DND-41 (cell line): ENCODE measurements at regions not wholly inside any gene's neighbourhood (a gene's known extent, or its start where the extent isn't known, plus 50 kb on each side); places are given as distances from the start of the nearest gene placed in this dataset.

Experiments used
- ATAC-seq: fragments of 200-7000 bp; cut with Tn5 transposase; 3 replicates; pipeline ENCODE4 v1.9.1; 2021; ENCODE audit warnings: low read depth; ENCODE audit not compliant: insufficient read depth
- DNase-seq: peaks from one replicate; pipeline ENCODE4 v3.0.0-alpha.2; 2020
- H2AFZ ChIP-seq: 2 replicates; pipeline ENCODE4 v1.6.0; 2012; ENCODE audit warnings: low read depth, low read length
- H3K27ac ChIP-seq: 2 replicates; pipeline ENCODE4 v1.5.1; 2012; ENCODE audit warnings: low read length, inconsistent platforms
- H3K27me3 ChIP-seq: fragments of 200-600 bp; sonication (generic); 2 replicates; pipeline ENCODE4 v1.6.0; 2012; ENCODE audit warnings: low read length, mild to moderate bottlenecking, inconsistent platforms; ENCODE audit not compliant: insufficient read depth, poor library complexity
- H3K36me3 ChIP-seq: 2 replicates; pipeline ENCODE4 v1.5.1; 2012; ENCODE audit warnings: low read length, inconsistent platforms; ENCODE audit not compliant: insufficient read depth
- H3K4me1 ChIP-seq: 2 replicates; pipeline ENCODE4 v1.5.1; 2012; ENCODE audit warnings: mild to moderate bottlenecking, low read length; ENCODE audit not compliant: insufficient read depth
- H3K4me2 ChIP-seq: 2 replicates; pipeline ENCODE4 v1.6.0; 2012; ENCODE audit warnings: mild to moderate bottlenecking, moderate library complexity, low read length, inconsistent platforms; ENCODE audit not compliant: insufficient read depth
- H3K4me3 ChIP-seq, 2 experiments: fragments of 200-600 bp in 1 of 2; shearing (Covaris generic) in 1 of 2; 2 replicates each; pipeline ENCODE4 v1.5.1; 2012 to 2016; ENCODE audit warnings: inconsistent platforms in 2 of 2, low read length in 2 of 2, mild to moderate bottlenecking in 2 of 2, low read depth in 1 of 2, moderate library complexity in 1 of 2
- H3K79me2 ChIP-seq: 2 replicates; pipeline ENCODE4 v1.6.0; 2012; ENCODE audit warnings: low read length, inconsistent platforms; ENCODE audit not compliant: insufficient read depth
- H3K9ac ChIP-seq: 2 replicates; pipeline ENCODE4 v1.6.0; 2012; ENCODE audit warnings: low read depth, mild to moderate bottlenecking, inconsistent platforms, low read length, moderate library complexity
- H3K9me3 ChIP-seq: 2 replicates; pipeline ENCODE4 v1.5.1; 2012; ENCODE audit warnings: low read length, moderate library complexity, mild to moderate bottlenecking, inconsistent platforms; ENCODE audit not compliant: insufficient read depth, severe bottlenecking
- H4K20me1 ChIP-seq: 2 replicates; pipeline ENCODE4 v1.6.0; 2012; ENCODE audit warnings: low read length; ENCODE audit not compliant: insufficient read depth
- EZH2 ChIP-seq: IDR thresholded peaks from 3 replicates; pipeline ENCODE4 v1.6.1; 2012; ENCODE audit warnings: borderline replicate concordance, low read depth, mild to moderate bottlenecking, moderate library complexity, low read length, inconsistent platforms; ENCODE audit not compliant: severe bottlenecking
- TF ChIP-seq, protein P1 (sequence below): IDR thresholded peaks from 2 replicates; pipeline ENCODE4 v1.5.1; 2012; ENCODE audit warnings: borderline replicate concordance, low read length, moderate library complexity, mild to moderate bottlenecking; ENCODE audit not compliant: poor library complexity, severe bottlenecking; ENCODE audit errors: extremely low read depth

GRCh38 chrX:39551762-39552161, 546.0 kb downstream of the BCOR start:
- ATAC-seq (no peak), DNase-seq (no peak)
- no peak overlapping the region for H3K4me2 ChIP-seq
- no peak overlapping the region for H2AFZ ChIP-seq
- no peak overlapping the region for H3K4me3 ChIP-seq
- no peaks in the 10 kb centered on the region for H3K36me3 ChIP-seq
- no peaks in the 10 kb centered on the region for H3K79me2 ChIP-seq
- no peak overlapping the region for H3K9ac ChIP-seq
- H3K4me1 ChIP-seq, result no peaks in the 10 kb centered on the region
- no peaks in the 10 kb centered on the region for H4K20me1 ChIP-seq
- no peak for TF ChIP-seq EZH2
- TF ChIP-seq, protein P1, sequence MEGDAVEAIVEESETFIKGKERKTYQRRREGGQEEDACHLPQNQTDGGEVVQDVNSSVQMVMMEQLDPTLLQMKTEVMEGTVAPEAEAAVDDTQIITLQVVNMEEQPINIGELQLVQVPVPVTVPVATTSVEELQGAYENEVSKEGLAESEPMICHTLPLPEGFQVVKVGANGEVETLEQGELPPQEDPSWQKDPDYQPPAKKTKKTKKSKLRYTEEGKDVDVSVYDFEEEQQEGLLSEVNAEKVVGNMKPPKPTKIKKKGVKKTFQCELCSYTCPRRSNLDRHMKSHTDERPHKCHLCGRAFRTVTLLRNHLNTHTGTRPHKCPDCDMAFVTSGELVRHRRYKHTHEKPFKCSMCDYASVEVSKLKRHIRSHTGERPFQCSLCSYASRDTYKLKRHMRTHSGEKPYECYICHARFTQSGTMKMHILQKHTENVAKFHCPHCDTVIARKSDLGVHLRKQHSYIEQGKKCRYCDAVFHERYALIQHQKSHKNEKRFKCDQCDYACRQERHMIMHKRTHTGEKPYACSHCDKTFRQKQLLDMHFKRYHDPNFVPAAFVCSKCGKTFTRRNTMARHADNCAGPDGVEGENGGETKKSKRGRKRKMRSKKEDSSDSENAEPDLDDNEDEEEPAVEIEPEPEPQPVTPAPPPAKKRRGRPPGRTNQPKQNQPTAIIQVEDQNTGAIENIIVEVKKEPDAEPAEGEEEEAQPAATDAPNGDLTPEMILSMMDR, result no peak
- H3K27me3 ChIP-seq, result no peaks in the 10 kb centered on the region
- H3K27ac ChIP-seq, result no peak overlapping the region
- H3K9me3 ChIP-seq, result no peaks in the 10 kb centered on the region

DNA sequence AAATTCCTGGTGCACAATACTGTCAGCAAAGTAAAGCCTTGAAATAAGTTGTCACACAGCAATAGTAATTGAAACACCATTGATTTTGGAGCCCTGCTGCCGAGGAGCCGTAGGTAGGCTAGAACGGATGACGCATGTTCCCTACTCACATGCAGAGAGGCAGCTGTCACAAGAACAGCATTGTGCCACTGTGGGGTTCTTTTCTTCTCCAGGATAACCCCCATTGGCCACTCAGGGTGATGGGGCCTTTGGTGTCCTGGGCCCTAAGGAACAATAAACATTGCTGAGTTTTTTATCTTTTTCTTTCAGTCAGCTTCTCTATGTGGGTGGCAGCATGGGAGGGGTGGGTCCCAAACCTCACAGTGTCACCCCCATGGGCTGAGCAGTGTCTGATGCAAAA, 542.3 kb downstream of the BCOR start:
- H3K36me3 ChIP-seq, result no peaks in the 10 kb centered on the region
- H2AFZ ChIP-seq, result no peak overlapping the region
- TF ChIP-seq, protein P1, result no peak
- TF ChIP-seq EZH2, result no peak
- H3K27me3 ChIP-seq, result no peaks in the 10 kb centered on the region
- no peak overlapping the region for H3K9ac ChIP-seq
- no peak overlapping the region for H3K4me3 ChIP-seq
- H3K4me2 ChIP-seq, result no peak overlapping the region
- no peaks in the 10 kb centered on the region for H3K4me1 ChIP-seq
- H3K79me2 ChIP-seq, result no peaks in the 10 kb centered on the region
- H3K27ac ChIP-seq, result no peak overlapping the region
- ATAC-seq (no peak), DNase-seq (no peak)
- no peaks in the 10 kb centered on the region for H4K20me1 ChIP-seq
- no peaks in the 10 kb centered on the region for H3K9me3 ChIP-seq

DNA sequence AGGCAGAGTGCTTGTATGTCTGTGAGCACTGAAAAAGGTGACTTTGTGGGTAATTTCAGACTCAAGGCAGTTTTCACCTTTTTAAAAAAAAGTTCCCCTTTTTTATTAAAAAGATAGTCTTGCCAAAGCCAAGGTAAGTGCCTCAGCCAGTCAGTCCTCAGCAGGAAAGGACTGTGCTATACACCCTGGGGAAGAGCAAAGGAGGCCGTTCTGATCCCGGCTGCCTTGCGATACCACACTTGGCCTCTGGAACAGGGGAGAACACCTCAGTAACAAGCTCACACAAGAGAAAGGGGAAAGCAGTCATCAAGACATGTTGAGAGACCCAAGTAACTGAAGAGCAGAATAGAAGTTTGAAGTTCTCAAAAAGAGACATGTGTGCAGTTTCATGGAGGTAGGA, 541.7 kb downstream of the BCOR start:
- H3K27ac ChIP-seq, result no peak overlapping the region
- no peaks in the 10 kb centered on the region for H3K36me3 ChIP-seq
- ATAC-seq, result no peak

More for the DNA sequence above, 541.7 kb downstream of the BCOR start:
- no peaks in the 10 kb centered on the region for H3K79me2 ChIP-seq
- no peaks in the 10 kb centered on the region for H3K27me3 ChIP-seq
- H4K20me1 ChIP-seq, result no peaks in the 10 kb centered on the region
- no peaks in the 10 kb centered on the region for H3K9me3 ChIP-seq
- no peak overlapping the region for H2AFZ ChIP-seq
- H3K9ac ChIP-seq, result no peak overlapping the region
- TF ChIP-seq, protein P1, result no peak
- no peak for TF ChIP-seq EZH2
- DNase-seq, result no peak
- no peak overlapping the region for H3K4me2 ChIP-seq
- H3K4me3 ChIP-seq, result no peak overlapping the region
- no peaks in the 10 kb centered on the region for H3K4me1 ChIP-seq
